Activated T-cell treated with anti-CD3 and anti-CD28 coated beads, Interleukin-2, amount 50 U/mL, for 4 hours (primary cell): ENCODE measurements at regions not wholly inside any gene's neighbourhood (a gene's known extent, or its start where the extent isn't known, plus 50 kb on each side); places are given as distances from the start of the nearest gene placed in this dataset.

Experiments used
- ATAC-seq, 2 donors: fragments of 200-7000 bp; cut with Tn5 transposase; one replicate each; pipeline ENCODE4 v1.10.0; 2021
- DNase-seq: peaks from one replicate; pipeline ENCODE4 v3.0.0-alpha.2; 2020
- H3K27me3 Mint-ChIP-seq: one replicate; pipeline ENCODE4 v1.8.0; 2021; ENCODE audit warnings: low read depth, mixed read lengths
- H3K36me3 Mint-ChIP-seq: one replicate; pipeline ENCODE4 v1.8.0; 2022; ENCODE audit warnings: mixed read lengths; ENCODE audit not compliant: insufficient read depth
- H3K4me1 Mint-ChIP-seq: one replicate; pipeline ENCODE4 v1.8.0; 2021; ENCODE audit warnings: low read depth, mixed read lengths
- H3K4me3 Mint-ChIP-seq: one replicate; pipeline ENCODE4 v1.8.0; 2021; ENCODE audit warnings: mild to moderate bottlenecking, moderate library complexity, mixed read lengths
- H3K9me3 Mint-ChIP-seq: one replicate; pipeline ENCODE4 v1.8.0; 2021; ENCODE audit warnings: mixed read lengths

GRCh38 chr18:45488645-45489044, 126.6 kb upstream of the SLC14A2 start:
- Mint-ChIP-seq H3K27me3 (peaks cover 10% of the 10 kb centered on the region), H3K4me3 (no peak overlapping the region), H3K9me3 (no peaks in the 10 kb centered on the region), H3K36me3 (no peaks in the 10 kb centered on the region), H3K4me1 (no peaks in the 10 kb centered on the region)
- DNase-seq (no peak), ATAC-seq (no peak)

GRCh38 chr18:45493830-45494229, 121.4 kb upstream of the SLC14A2 start:
- peaks cover 9% of the 10 kb centered on the region for H3K27me3 Mint-ChIP-seq
- ATAC-seq (no peak), DNase-seq (no peak)
- H3K4me3 Mint-ChIP-seq = no peak overlapping the region
- H3K9me3 Mint-ChIP-seq = no peaks in the 10 kb centered on the region
- no peaks in the 10 kb centered on the region for H3K4me1 Mint-ChIP-seq
- H3K36me3 Mint-ChIP-seq = no peaks in the 10 kb centered on the region

- H3K27me3 Mint-ChIP-seq = peaks cover 9% of the 10 kb centered on the region
These were observed 120.5 kb upstream of the SLC14A2 start for GRCh38 chr18:45494811-45495210.

GRCh38 chr18:45496741-45497140, 118.5 kb upstream of the SLC14A2 start:
- H3K36me3 Mint-ChIP-seq = no peaks in the 10 kb centered on the region
- H3K4me3 Mint-ChIP-seq = no peak overlapping the region
- H3K27me3 Mint-ChIP-seq = peaks cover 6% of the 10 kb centered on the region
- H3K9me3 Mint-ChIP-seq = no peaks in the 10 kb centered on the region
- no peaks in the 10 kb centered on the region for H3K4me1 Mint-ChIP-seq
- no peak for DNase-seq
- no peak for ATAC-seq

More at GRCh38 chr18:45494811-45495210, 120.5 kb upstream of the SLC14A2 start:
- DNase-seq = no peak
- no peaks in the 10 kb centered on the region for H3K36me3 Mint-ChIP-seq
- no peak overlapping the region for H3K4me3 Mint-ChIP-seq
- H3K4me1 Mint-ChIP-seq = no peaks in the 10 kb centered on the region
- ATAC-seq = no peak
- H3K9me3 Mint-ChIP-seq = no peaks in the 10 kb centered on the region

GRCh38 chr18:45497595-45498286, 117.5 kb upstream of the SLC14A2 start:
- Mint-ChIP-seq H3K9me3 (no peaks in the 10 kb centered on the region), H3K27me3 (peaks cover 4% of the 10 kb centered on the region), H3K4me3 (no peak overlapping the region), H3K4me1 (no peaks in the 10 kb centered on the region), H3K36me3 (no peaks in the 10 kb centered on the region)
- no peak for DNase-seq
- no peak for ATAC-seq

- no peak for ATAC-seq
- no peak overlapping the region for H3K4me3 Mint-ChIP-seq
These were observed 117.0 kb upstream of the SLC14A2 start for GRCh38 chr18:45498287-45498658.

GRCh38 chr18:45503990-45504389, 111.3 kb upstream of the SLC14A2 start:
- H3K9me3 Mint-ChIP-seq = peaks cover 4% of the 10 kb centered on the region
- ATAC-seq (no peak), DNase-seq (no peak)
- no peak overlapping the region for H3K4me3 Mint-ChIP-seq
- no peaks in the 10 kb centered on the region for H3K27me3 Mint-ChIP-seq
- H3K36me3 Mint-ChIP-seq = no peaks in the 10 kb centered on the region
- no peaks in the 10 kb centered on the region for H3K4me1 Mint-ChIP-seq

More at GRCh38 chr18:45498287-45498658, 117.0 kb upstream of the SLC14A2 start:
- Mint-ChIP-seq H3K4me1 (no peaks in the 10 kb centered on the region), H3K9me3 (no peaks in the 10 kb centered on the region), H3K27me3 (peaks cover 4% of the 10 kb centered on the region), H3K36me3 (no peaks in the 10 kb centered on the region)
- no peak for DNase-seq

GRCh38 chr18:45505497-45506206, 109.6 kb upstream of the SLC14A2 start:
- H3K4me1 Mint-ChIP-seq = no peaks in the 10 kb centered on the region
- no peaks in the 10 kb centered on the region for H3K36me3 Mint-ChIP-seq
- no peaks in the 10 kb centered on the region for H3K27me3 Mint-ChIP-seq
- no peak overlapping the region for H3K4me3 Mint-ChIP-seq
- ATAC-seq (no peak), DNase-seq (no peak)
- peaks cover 4% of the 10 kb centered on the region for H3K9me3 Mint-ChIP-seq

- H3K27me3 Mint-ChIP-seq = peaks cover 2% of the 10 kb centered on the region
These were observed 108.3 kb upstream of the SLC14A2 start for GRCh38 chr18:45506951-45507350.

GRCh38 chr18:45509535-45509934, 105.7 kb upstream of the SLC14A2 start:
- Mint-ChIP-seq H3K9me3 (peaks cover 9% of the 10 kb centered on the region), H3K4me1 (no peaks in the 10 kb centered on the region), H3K36me3 (no peaks in the 10 kb centered on the region), H3K4me3 (no peak overlapping the region), H3K27me3 (peaks cover 2% of the 10 kb centered on the region)
- no peak for DNase-seq
- ATAC-seq = no peak

More at GRCh38 chr18:45506951-45507350, 108.3 kb upstream of the SLC14A2 start:
- H3K4me1 Mint-ChIP-seq = no peaks in the 10 kb centered on the region
- H3K9me3 Mint-ChIP-seq = peaks cover 4% of the 10 kb centered on the region
- H3K4me3 Mint-ChIP-seq = no peak overlapping the region
- DNase-seq (no peak), ATAC-seq (no peak)
- H3K36me3 Mint-ChIP-seq = no peaks in the 10 kb centered on the region

GRCh38 chr18:45510656-45511055, 104.6 kb upstream of the SLC14A2 start:
- Mint-ChIP-seq H3K36me3 (no peaks in the 10 kb centered on the region), H3K4me1 (no peaks in the 10 kb centered on the region), H3K27me3 (peaks cover 2% of the 10 kb centered on the region), H3K9me3 (peaks cover 9% of the 10 kb centered on the region), H3K4me3 (no peak overlapping the region)
- no peak for ATAC-seq
- DNase-seq = no peak

- H3K27me3 Mint-ChIP-seq = peaks cover 2% of the 10 kb centered on the region
These were observed 102.8 kb upstream of the SLC14A2 start for GRCh38 chr18:45512363-45512953.

GRCh38 chr18:45517181-45517741, 98.0 kb upstream of the SLC14A2 start:
- DNase-seq (no peak), ATAC-seq (no peak)
- Mint-ChIP-seq H3K9me3 (peaks cover 5% of the 10 kb centered on the region), H3K4me3 (no peak overlapping the region), H3K36me3 (no peaks in the 10 kb centered on the region), H3K4me1 (no peaks in the 10 kb centered on the region), H3K27me3 (peaks cover 2% of the 10 kb centered on the region)

More at GRCh38 chr18:45512363-45512953, 102.8 kb upstream of the SLC14A2 start:
- Mint-ChIP-seq H3K4me3 (no peak overlapping the region), H3K36me3 (no peaks in the 10 kb centered on the region), H3K9me3 (peaks cover 9% of the 10 kb centered on the region), H3K4me1 (no peaks in the 10 kb centered on the region)
- no peak for DNase-seq
- no peak for ATAC-seq

GRCh38 chr18:45518311-45519155, 96.7 kb upstream of the SLC14A2 start:
- no peak for ATAC-seq
- Mint-ChIP-seq H3K27me3 (peaks cover 3% of the 10 kb centered on the region), H3K36me3 (no peaks in the 10 kb centered on the region), H3K9me3 (peaks cover 5% of the 10 kb centered on the region), H3K4me1 (no peaks in the 10 kb centered on the region), H3K4me3 (no peak overlapping the region)
- no peak for DNase-seq
